ENCODE measurements at regions not wholly inside any gene's neighbourhood (a gene's known extent, or its start where the extent isn't known, plus 50 kb on each side); places are given as distances from the start of the nearest gene placed in this dataset.

GRCh38 chr18:67788310-67789164 lies 272.0 kb upstream of the DSEL start:
- Histone ChIP-seq H4K20me1 (ENCODE audit: insufficient read depth) (no peaks in the 10 kb centered on the region), H3K27ac (no peak overlapping the region), H3K4me2 (ENCODE audit: unreplicated experiment) (no peak overlapping the region), H2AFZ (no peak overlapping the region), H3K4me1 (ENCODE audit: insufficient read depth) (peaks cover 10% of the 10 kb centered on the region), H3F3A (ENCODE audit: insufficient read depth) (peaks cover 4% of the 10 kb centered on the region; the same call in 1 of the 2 replicates), H3K9ac (no peak overlapping the region), H3K9me2 (ENCODE audit: insufficient read depth) (no peaks in the 10 kb centered on the region), H3K27me3 (replicated peaks; ENCODE audit: insufficient read depth) (no peaks in the 10 kb centered on the region), H3K9me3 (ENCODE audit: low read depth) (no peaks in the 10 kb centered on the region), H3K4me3 (no peak overlapping the region), H3K79me2 (ENCODE audit: insufficient read depth) (no peaks in the 10 kb centered on the region), H3K36me3 (ENCODE audit: low read depth) (no peaks in the 10 kb centered on the region)
- TF ChIP-seq EZH2phosphoT487 (IDR thresholded peaks at IDR 0.05; ENCODE audit: insufficient read depth, low read depth) (no peak), EZH2 (IDR thresholded peaks at IDR 0.05; ENCODE audit: insufficient read depth, poor library complexity, severe bottlenecking) (no peak)
- in situ Hi-C loops (cut with MboI): no loop called here
- WGBS, 2 experiments (ENCODE audit: low coverage in 1 of 2, low lambda C conversion rate in 2 of 2, missing lambda C conversion rate in 2 of 2): 82 to 84% methylated on average over 12 of the region's 12 CpGs
- DNase-seq: no peak

DNA sequence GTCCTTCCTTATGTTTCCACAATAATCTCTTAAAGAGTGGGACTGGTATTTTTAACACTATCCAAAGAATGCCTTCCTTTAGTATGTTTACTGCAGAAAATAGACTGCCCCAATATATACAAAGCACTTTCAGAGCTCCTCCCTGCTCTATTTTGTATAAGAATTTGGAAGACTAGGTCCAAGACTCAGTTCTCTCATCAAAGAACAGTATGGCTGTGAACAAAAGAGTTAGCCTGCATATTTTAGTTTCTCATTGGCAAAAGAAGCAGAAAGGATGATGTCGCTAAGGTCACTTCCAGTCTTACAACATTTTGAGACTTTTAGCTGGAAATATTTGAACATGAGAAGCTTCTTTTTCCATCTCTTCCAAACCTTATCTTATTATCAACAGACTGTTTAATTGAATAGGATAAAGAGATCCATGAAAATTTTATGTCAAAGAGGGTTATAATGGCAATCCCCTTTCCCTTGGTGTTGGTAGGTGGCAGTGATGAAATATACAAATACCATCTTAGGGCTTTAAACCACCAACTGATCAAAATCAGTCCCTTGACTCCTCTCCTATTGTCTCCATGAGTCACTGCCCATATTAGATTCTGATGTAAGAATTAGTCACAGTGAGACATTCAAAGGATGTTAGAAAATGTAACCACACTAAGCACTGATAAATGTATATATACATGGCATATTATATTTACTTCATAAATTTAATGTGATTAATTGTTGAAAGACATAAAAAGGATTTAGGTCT lies 266.9 kb upstream of the DSEL start:
- Histone ChIP-seq H3K4me2 (ENCODE audit: unreplicated experiment) (peak overlapping the region; percentile 57), H3K79me2 (ENCODE audit: insufficient read depth) (no peaks in the 10 kb centered on the region), H2AFZ (peak overlapping the region; percentile 58), H3K27me3 (replicated peaks; ENCODE audit: insufficient read depth) (no peaks in the 10 kb centered on the region), H3K9ac (peak overlapping the region; percentile 38), H3F3A (ENCODE audit: insufficient read depth) (peaks cover 23% of the 10 kb centered on the region), H3K4me3 (peak overlapping the region; percentile 5; the same call in 1 of the 2 replicates), H3K9me3 (ENCODE audit: low read depth) (no peaks in the 10 kb centered on the region), H4K20me1 (ENCODE audit: insufficient read depth) (no peaks in the 10 kb centered on the region), H3K9me2 (ENCODE audit: insufficient read depth) (no peaks in the 10 kb centered on the region), H3K27ac (peak overlapping the region; percentile 88), H3K4me1 (ENCODE audit: insufficient read depth) (peaks cover 31% of the 10 kb centered on the region), H3K36me3 (ENCODE audit: low read depth) (no peaks in the 10 kb centered on the region)
- WGBS, 2 experiments (ENCODE audit: low coverage in 1 of 2, low lambda C conversion rate in 2 of 2, missing lambda C conversion rate in 2 of 2): 50 to 73% methylated on average over 1 of the region's 1 CpG
- no peak for TF ChIP-seq EZH2 (IDR thresholded peaks at IDR 0.05; ENCODE audit: insufficient read depth, poor library complexity, severe bottlenecking)
- TF ChIP-seq EZH2phosphoT487 (IDR thresholded peaks at IDR 0.05; ENCODE audit: insufficient read depth, low read depth): peak; percentile 65; the same call in 1 of the 2 replicates
- DNase-seq: peak; percentile 95
- in situ Hi-C loops (cut with MboI): no loop called here

DNA sequence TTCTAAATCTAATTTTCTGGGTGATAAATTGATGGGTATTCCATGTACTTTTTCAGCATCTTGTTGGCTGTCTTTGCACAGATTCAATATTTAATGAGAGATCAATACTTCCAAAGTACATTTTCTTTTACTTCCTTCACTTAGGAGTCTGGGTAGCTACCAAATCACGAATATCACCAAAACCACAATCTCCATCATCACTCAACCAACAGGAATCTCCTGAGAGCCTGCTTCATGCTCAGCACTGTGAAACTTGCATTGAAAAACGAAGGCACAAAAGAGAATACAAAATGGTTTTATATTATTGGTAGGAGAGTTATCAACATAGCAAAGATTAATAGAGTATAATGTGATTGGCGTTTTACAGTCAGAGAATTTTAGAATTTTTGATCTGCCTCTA lies 261.5 kb upstream of the DSEL start:
- no peaks in the 10 kb centered on the region for H3K9me2 ChIP-seq (ENCODE audit: insufficient read depth)
- in situ Hi-C loops (cut with MboI): no loop called here
- no peak overlapping the region for H3K27ac ChIP-seq
- H3K4me2 ChIP-seq (ENCODE audit: unreplicated experiment): no peak overlapping the region
- no peak overlapping the region for H3K4me3 ChIP-seq
- no peaks in the 10 kb centered on the region for H3K27me3 ChIP-seq (replicated peaks; ENCODE audit: insufficient read depth)
- no peaks in the 10 kb centered on the region for H3K79me2 ChIP-seq (ENCODE audit: insufficient read depth)
- peaks cover 19% of the 10 kb centered on the region for H3K4me1 ChIP-seq (ENCODE audit: insufficient read depth)
- H4K20me1 ChIP-seq (ENCODE audit: insufficient read depth): no peaks in the 10 kb centered on the region
- peaks cover 14% of the 10 kb centered on the region for H3F3A ChIP-seq (ENCODE audit: insufficient read depth)
- no peak for DNase-seq
- WGBS, 2 experiments (ENCODE audit: low coverage in 1 of 2, low lambda C conversion rate in 2 of 2, missing lambda C conversion rate in 2 of 2): 91 to 97% methylated on average over 3 of the region's 3 CpGs
- H3K9ac ChIP-seq: no peak overlapping the region
- H3K36me3 ChIP-seq (ENCODE audit: low read depth): no peaks in the 10 kb centered on the region
- H2AFZ ChIP-seq: no peak overlapping the region
- TF ChIP-seq EZH2phosphoT487 (IDR thresholded peaks at IDR 0.05; ENCODE audit: insufficient read depth, low read depth): no peak
- TF ChIP-seq EZH2 (IDR thresholded peaks at IDR 0.05; ENCODE audit: insufficient read depth, poor library complexity, severe bottlenecking): no peak
- no peaks in the 10 kb centered on the region for H3K9me3 ChIP-seq (ENCODE audit: low read depth)

GRCh38 chr18:67776929-67777328 lies 260.4 kb upstream of the DSEL start:
- DNase-seq: peak; percentile 16
- TF ChIP-seq EZH2phosphoT487 (IDR thresholded peaks at IDR 0.05; ENCODE audit: insufficient read depth, low read depth) (no peak), EZH2 (IDR thresholded peaks at IDR 0.05; ENCODE audit: insufficient read depth, poor library complexity, severe bottlenecking) (no peak)
- H4K20me1 ChIP-seq (ENCODE audit: insufficient read depth): no peaks in the 10 kb centered on the region
- peaks cover 4% of the 10 kb centered on the region for H3F3A ChIP-seq (ENCODE audit: insufficient read depth)
- H3K79me2 ChIP-seq (ENCODE audit: insufficient read depth): no peaks in the 10 kb centered on the region
- peaks cover 14% of the 10 kb centered on the region for H3K4me1 ChIP-seq (ENCODE audit: insufficient read depth)
- in situ Hi-C loops (cut with MboI): no loop called here
- H3K36me3 ChIP-seq (ENCODE audit: low read depth): no peaks in the 10 kb centered on the region
- H3K9me2 ChIP-seq (ENCODE audit: insufficient read depth): no peaks in the 10 kb centered on the region
- no peaks in the 10 kb centered on the region for H3K27me3 ChIP-seq (replicated peaks; ENCODE audit: insufficient read depth)
- H2AFZ ChIP-seq: no peak overlapping the region
- H3K9ac ChIP-seq: no peak overlapping the region
- H3K4me3 ChIP-seq: no peak overlapping the region
- H3K27ac ChIP-seq: no peak overlapping the region
- no peak overlapping the region for H3K4me2 ChIP-seq (ENCODE audit: unreplicated experiment)
- 72 to 80% methylated on average over 3 of the region's 3 CpGs for WGBS, 2 experiments (ENCODE audit: low coverage in 1 of 2, low lambda C conversion rate in 2 of 2, missing lambda C conversion rate in 2 of 2)
- H3K9me3 ChIP-seq (ENCODE audit: low read depth): no peaks in the 10 kb centered on the region

All from GM23248 (cell line).